GM12874 (cell line): ENCODE measurements at regions not wholly inside any gene's neighbourhood (a gene's known extent, or its start where the extent isn't known, plus 50 kb on each side); places are given as distances from the start of the nearest gene placed in this dataset.

ENCODE experiments used
- TF ChIP-seq, protein P1 (sequence below): IDR thresholded peaks from 2 replicates; pipeline ENCODE4 v1.5.1; 2011; ENCODE audit warnings: low read depth, mild to moderate bottlenecking, control low read depth, low read length, moderate library complexity; ENCODE audit not compliant: insufficient read depth

DNA sequence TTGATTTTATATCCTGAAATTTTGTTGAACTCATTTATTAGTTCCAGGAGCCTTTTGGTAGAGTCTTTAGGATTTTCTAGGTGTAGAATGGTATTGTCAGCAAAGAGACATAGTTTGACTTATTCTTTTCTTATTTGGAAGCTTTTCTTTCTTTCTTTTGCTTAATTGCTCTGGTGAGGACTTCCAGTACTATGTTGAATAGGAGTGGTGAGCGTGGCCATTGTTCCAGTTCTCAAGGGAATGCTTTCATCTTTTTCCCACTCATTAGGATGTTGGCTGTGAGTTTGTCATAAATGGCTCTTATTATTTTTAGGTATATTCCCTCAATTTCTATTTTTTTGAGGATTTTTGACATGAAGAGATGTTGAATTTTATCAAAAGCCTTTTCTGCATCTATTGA, 182.2 kb upstream of the SPRY2 start:
- TF ChIP-seq, protein P1, sequence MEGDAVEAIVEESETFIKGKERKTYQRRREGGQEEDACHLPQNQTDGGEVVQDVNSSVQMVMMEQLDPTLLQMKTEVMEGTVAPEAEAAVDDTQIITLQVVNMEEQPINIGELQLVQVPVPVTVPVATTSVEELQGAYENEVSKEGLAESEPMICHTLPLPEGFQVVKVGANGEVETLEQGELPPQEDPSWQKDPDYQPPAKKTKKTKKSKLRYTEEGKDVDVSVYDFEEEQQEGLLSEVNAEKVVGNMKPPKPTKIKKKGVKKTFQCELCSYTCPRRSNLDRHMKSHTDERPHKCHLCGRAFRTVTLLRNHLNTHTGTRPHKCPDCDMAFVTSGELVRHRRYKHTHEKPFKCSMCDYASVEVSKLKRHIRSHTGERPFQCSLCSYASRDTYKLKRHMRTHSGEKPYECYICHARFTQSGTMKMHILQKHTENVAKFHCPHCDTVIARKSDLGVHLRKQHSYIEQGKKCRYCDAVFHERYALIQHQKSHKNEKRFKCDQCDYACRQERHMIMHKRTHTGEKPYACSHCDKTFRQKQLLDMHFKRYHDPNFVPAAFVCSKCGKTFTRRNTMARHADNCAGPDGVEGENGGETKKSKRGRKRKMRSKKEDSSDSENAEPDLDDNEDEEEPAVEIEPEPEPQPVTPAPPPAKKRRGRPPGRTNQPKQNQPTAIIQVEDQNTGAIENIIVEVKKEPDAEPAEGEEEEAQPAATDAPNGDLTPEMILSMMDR, result no peak

DNA sequence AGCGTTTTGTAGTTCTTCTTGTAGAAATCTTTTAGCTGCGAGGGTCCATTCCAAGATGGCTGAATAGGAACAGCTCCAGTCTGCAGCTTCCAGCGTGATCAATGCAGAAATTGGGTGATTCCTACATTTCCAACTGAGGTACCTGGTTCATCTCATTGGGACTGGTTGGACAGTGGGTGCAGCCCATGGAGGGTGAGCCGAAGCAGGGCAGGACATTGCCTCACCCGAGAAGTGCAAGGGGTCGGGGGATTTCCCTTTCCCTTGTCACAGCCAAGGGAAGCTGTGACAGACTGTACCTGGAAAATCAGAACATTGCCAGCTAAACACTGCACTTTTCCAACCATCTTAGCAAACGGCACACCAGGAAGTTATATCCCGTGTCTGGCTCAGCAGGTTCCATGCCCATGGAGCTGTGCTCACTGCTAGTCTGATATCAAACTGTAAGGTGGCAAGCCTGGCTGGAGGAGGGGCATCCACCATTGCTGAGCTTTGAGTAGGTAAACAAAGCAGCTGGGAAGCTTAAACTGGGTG, 176.0 kb upstream of the SPRY2 start:
- TF ChIP-seq, protein P1, result no peak

DNA sequence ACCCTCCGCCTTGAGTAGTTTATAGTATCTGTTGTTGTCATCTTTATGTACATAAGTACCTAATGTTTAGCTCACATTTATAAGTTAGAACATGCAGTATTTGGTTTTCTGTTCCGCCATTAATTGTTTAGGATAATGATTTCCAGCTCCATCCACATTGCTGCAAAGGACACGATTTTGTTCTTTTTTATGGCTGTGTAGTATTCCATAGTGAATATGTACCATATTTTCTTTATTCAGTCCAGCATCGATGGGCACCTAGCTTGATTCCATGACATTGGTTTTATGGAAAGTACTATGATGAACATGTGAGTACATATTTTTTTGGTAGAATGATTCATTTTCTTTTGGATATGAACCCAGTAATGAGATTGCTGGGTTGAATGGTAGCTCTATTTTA, 174.4 kb upstream of the SPRY2 start:
- TF ChIP-seq, protein P1, result no peak

DNA sequence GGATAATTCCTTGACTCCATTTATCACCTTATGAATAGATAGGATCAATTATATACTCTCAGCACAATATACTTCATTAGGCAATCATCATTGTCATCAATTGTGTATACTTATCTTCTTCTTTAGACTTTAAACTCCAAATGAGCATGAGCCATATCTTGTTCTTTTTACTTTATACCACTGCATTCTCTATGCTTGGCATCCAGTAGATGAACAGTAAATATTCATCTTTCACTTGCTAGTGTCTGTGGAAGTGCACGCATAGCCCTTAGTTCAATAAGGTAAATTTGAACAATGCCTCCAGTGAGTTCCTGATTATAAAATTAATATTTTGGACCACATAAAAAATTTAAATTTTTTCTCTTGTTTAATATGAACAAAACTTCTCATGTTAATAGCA, 172.3 kb upstream of the SPRY2 start:
- TF ChIP-seq, protein P1, result no peak

DNA sequence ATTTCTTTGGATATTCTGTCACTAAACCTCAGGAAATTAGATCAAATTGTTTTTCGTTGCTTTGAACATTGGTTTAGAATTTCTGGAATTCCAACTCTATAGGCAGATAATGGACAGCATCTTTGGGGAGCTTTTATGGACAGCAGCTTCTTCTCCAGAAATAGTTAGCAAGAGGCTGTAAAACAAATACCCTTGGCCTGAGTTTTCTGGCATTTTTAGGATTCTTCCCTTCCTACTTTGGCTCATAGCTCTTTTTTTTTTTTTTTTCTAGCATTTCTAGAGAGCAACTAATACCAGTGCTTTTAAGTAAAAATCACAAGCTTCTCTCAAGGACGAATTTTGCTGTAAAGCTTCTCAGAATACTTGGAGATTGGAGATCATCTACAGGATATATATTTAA, 169.8 kb upstream of the SPRY2 start:
- TF ChIP-seq, protein P1, result no peak

DNA sequence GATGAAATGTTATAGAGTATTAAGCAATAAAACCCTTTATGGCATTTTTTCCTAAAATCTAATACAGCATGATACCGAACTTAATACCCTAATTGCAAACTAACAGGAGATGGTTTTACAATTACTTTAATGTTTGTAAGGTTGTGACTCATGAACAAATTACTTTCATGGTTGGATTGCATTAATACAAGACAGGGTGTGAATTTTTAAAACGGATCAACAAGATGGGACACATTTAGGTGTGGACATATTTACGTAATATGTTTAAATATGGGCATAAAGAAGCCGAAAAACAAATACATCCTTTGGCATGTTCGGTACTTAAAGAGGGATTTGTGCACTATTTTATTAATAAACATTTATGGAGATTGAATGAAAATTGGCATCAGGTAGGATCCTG, 168.3 kb upstream of the SPRY2 start:
- TF ChIP-seq, protein P1, result no peak

DNA sequence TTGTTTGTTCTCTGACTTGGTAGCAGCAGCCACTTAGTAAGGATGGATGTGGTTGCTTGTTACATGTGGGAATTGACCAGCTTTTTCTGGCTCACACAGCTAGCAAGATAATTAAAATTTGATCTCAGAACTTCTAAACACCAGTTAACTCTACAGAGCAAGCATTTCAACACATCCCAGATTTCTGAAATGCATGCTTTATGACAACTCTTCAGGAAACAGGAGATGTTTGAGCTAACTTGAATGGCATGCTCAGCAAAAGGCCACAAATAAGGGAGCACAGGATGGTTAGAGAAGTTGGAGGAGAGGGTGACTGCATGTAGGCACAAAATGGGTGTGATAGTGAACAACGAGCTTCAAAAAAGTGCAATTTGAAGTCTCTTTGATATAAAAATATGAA, 167.1 kb upstream of the SPRY2 start:
- TF ChIP-seq, protein P1, result no peak
